Nephron progenitor cell (in vitro differentiated cells): ENCODE measurements at regions not wholly inside any gene's neighbourhood (a gene's known extent, or its start where the extent isn't known, plus 50 kb on each side); places are given as distances from the start of the nearest gene placed in this dataset.
A peak's percentile ranks its signal among the peaks of the same experiment; 100 is the strongest.

Source experiments
- DNase-seq: peaks from one replicate; pipeline ENCODE4 v3.0.0; 2021
- H3K27ac Mint-ChIP-seq: 2 replicates; pipeline ENCODE4 v1.8.0; 2021; ENCODE audit warnings: mild to moderate bottlenecking, moderate library complexity, mixed read lengths
- H3K27me3 Mint-ChIP-seq: 2 replicates; pipeline ENCODE4 v1.8.0; 2021; ENCODE audit warnings: mild to moderate bottlenecking, low read depth, mixed read lengths; ENCODE audit not compliant: poor library complexity
- H3K36me3 Mint-ChIP-seq: 2 replicates; pipeline ENCODE4 v1.8.0; 2021; ENCODE audit warnings: low read depth, mixed read lengths
- H3K4me1 Mint-ChIP-seq: 2 replicates; pipeline ENCODE4 v1.8.0; 2021; ENCODE audit warnings: mixed read lengths
- H3K4me3 Mint-ChIP-seq: 2 replicates; pipeline ENCODE4 v1.8.0; 2021; ENCODE audit warnings: mild to moderate bottlenecking, moderate library complexity, mixed read lengths
- H3K9me3 Mint-ChIP-seq: 2 replicates; pipeline ENCODE4 v1.8.0; 2021; ENCODE audit warnings: mild to moderate bottlenecking, moderate library complexity, mixed read lengths
- TF ChIP-seq, protein P1 (sequence below): fragments of 200-600 bp; sonication (generic); IDR thresholded peaks from 2 replicates; pipeline ENCODE4 v1.5.0; 2021; ENCODE audit warnings: antibody characterized with exemption

DNA sequence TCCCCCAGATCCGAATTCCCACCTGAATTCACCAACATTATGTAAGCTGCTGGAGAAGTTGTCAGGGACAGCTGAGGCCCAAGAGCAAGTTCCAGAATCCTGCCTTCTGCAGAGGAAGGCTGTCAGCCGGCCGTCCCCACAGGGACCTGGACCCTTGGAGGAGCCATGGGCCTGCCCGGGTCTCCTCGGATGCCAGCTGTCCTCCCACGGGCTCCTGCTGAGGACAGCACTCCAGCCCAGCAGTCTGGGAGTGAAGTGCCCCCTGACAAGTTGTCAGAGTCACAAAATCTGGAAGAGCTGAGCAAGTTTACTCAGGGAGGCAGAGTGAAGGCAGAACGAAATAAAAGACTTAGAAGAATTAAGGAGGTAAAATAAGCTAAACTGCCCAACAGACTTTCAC lies 192.5 kb upstream of the DAPK1 start:
- Mint-ChIP-seq H3K9me3 (no peaks in the 10 kb centered on the region), H3K27ac (peak overlapping the region; percentile 93), H3K27me3 (no peaks in the 10 kb centered on the region), H3K4me1 (peaks cover 85% of the 10 kb centered on the region), H3K36me3 (no peaks in the 10 kb centered on the region), H3K4me3 (peak overlapping the region; percentile 29)
- TF ChIP-seq, protein P1, sequence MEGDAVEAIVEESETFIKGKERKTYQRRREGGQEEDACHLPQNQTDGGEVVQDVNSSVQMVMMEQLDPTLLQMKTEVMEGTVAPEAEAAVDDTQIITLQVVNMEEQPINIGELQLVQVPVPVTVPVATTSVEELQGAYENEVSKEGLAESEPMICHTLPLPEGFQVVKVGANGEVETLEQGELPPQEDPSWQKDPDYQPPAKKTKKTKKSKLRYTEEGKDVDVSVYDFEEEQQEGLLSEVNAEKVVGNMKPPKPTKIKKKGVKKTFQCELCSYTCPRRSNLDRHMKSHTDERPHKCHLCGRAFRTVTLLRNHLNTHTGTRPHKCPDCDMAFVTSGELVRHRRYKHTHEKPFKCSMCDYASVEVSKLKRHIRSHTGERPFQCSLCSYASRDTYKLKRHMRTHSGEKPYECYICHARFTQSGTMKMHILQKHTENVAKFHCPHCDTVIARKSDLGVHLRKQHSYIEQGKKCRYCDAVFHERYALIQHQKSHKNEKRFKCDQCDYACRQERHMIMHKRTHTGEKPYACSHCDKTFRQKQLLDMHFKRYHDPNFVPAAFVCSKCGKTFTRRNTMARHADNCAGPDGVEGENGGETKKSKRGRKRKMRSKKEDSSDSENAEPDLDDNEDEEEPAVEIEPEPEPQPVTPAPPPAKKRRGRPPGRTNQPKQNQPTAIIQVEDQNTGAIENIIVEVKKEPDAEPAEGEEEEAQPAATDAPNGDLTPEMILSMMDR: no peak
- peak; percentile 9 for DNase-seq

DNA sequence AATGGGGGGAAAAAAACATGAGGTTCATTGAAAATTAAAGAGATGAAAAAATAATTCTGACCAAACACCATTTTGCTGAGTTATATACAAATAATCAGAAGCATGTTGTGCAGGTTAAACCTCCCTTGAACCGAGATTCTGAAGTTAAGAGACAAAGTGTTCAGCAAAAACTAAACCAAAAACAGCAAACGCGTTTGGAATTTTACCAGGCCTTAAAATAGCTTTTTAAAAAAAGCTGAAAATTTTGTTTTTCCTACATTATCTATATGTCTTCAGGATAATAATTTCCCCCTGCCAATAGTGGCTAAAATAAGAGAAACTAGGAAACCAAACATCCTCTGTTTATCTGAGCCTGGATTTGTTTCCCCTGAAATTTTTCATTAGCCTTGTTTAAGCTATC lies 191.7 kb upstream of the DAPK1 start:
- H3K27ac Mint-ChIP-seq: peak overlapping the region; percentile 93
- DNase-seq: no peak
- H3K36me3 Mint-ChIP-seq: no peaks in the 10 kb centered on the region
- no peak overlapping the region for H3K4me3 Mint-ChIP-seq
- H3K27me3 Mint-ChIP-seq: peaks cover 2% of the 10 kb centered on the region
- TF ChIP-seq, protein P1: no peak
- peaks cover 80% of the 10 kb centered on the region for H3K4me1 Mint-ChIP-seq
- H3K9me3 Mint-ChIP-seq: no peaks in the 10 kb centered on the region

DNA sequence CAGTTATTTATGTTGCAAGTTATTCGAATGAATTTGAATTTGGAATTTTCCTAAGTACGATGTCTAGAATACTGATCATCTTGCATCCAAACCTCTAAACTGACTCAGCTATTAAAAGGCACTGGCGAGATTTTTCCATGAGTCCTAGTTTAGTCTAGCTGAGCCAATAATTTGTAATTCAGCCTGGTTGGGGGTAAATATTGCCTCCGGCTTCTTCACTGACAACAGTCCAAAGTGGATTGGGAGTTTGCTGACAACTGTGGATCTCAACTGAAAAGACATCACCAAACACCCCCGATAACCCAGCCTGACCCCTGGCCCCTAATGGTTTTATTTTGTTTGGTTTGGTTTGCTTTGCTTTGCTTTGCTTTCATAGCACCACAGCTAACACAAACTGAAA lies 189.8 kb upstream of the DAPK1 start:
- TF ChIP-seq, protein P1: no peak
- Mint-ChIP-seq H3K36me3 (no peaks in the 10 kb centered on the region), H3K4me1 (peaks cover 64% of the 10 kb centered on the region), H3K4me3 (no peak overlapping the region), H3K27me3 (peaks cover 4% of the 10 kb centered on the region), H3K9me3 (peaks cover 13% of the 10 kb centered on the region), H3K27ac (peak overlapping the region; percentile 52)
- no peak for DNase-seq

DNA sequence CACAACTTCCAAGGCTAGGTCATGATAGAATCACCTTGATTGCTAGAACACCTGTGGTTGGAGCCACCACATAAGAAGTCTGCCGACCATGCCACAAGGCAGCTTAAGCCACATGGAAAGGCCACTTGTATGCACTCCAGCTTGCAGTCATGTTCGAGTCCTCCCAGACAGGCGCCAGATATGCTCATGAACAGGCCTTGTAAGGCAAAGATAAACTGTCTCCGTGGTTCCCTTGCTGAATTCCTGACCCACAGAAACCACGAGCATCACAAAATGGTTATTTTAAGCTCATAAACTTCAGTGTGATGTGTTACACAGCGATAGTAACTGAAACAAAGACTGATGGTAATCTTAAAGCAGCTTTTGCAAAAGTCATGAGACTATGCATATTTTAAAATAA lies 188.4 kb upstream of the DAPK1 start:
- H3K9me3 Mint-ChIP-seq: peaks cover 20% of the 10 kb centered on the region

DNA sequence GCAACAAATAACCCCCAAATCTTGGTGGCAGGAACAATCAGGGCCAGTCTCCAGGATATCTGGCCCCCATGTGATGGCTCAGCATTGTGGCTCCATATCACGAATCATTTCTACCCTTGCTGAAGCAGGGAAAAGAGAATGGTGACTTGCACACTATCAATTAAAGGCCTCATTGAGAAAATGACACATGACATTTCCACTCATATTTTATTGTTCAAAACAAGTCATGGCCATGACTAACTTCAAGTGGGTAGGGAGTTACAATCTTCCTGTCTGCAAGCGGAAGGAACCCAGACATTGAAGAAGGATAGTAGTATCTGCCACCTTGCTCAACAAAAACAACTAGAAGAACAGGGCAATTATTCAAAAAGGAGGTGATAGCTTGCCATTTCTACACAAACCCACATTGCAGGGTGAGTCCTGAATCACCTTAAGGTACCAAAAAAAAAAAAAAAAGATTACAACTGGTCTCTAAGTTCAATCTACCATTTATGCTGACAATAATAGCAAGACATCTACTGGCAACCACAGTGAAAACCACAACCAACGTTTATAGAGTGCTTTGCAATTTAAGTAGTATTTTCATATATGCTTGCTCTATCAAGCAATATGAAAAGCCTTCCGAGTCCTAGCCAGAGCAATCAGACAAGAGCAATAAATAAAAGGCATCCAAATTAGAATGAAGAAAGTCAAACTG lies 186.7 kb upstream of the DAPK1 start:
- no peak overlapping the region for H3K4me3 Mint-ChIP-seq
- peaks cover 4% of the 10 kb centered on the region for H3K27me3 Mint-ChIP-seq
- no peak for DNase-seq
- H3K27ac Mint-ChIP-seq: no peak overlapping the region
- peaks cover 33% of the 10 kb centered on the region for H3K4me1 Mint-ChIP-seq
- peaks cover 9% of the 10 kb centered on the region for H3K36me3 Mint-ChIP-seq
- TF ChIP-seq, protein P1: no peak
- H3K9me3 Mint-ChIP-seq: peaks cover 29% of the 10 kb centered on the region

More for the DNA sequence above, 188.4 kb upstream of the DAPK1 start:
- Mint-ChIP-seq H3K27ac (no peak overlapping the region), H3K27me3 (peaks cover 4% of the 10 kb centered on the region), H3K4me3 (no peak overlapping the region), H3K36me3 (no peaks in the 10 kb centered on the region), H3K4me1 (peaks cover 50% of the 10 kb centered on the region)
- TF ChIP-seq, protein P1: no peak
- no peak for DNase-seq

DNA sequence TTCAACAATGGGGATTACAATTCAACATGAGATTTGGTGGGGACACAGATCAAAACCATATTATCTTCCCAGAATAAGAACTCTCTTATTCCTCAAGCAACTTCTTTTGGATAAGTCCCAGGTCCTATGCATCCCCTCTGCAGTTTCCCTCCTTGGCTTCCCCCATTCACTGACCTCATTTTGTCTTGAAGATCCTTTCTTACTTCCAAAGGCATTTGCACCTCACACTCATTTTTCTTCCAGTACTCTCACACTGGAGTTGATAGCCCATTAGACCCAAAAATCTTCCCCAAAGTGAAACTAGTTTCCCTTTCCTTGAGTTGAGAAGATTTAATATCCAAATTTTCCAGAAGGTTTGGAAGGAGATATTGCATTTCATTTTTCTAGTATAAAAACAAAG lies 178.0 kb upstream of the DAPK1 start:
- H3K36me3 Mint-ChIP-seq: peaks cover 26% of the 10 kb centered on the region
- H3K9me3 Mint-ChIP-seq: peaks cover 51% of the 10 kb centered on the region
- peaks cover 4% of the 10 kb centered on the region for H3K27me3 Mint-ChIP-seq
- no peak overlapping the region for H3K27ac Mint-ChIP-seq
- no peak for DNase-seq
- H3K4me1 Mint-ChIP-seq: peaks cover 32% of the 10 kb centered on the region
- TF ChIP-seq, protein P1: no peak
- H3K4me3 Mint-ChIP-seq: no peak overlapping the region
